HEK293 (cell line): ENCODE measurements at regions not wholly inside any gene's neighbourhood (a gene's known extent, or its start where the extent isn't known, plus 50 kb on each side); places are given as distances from the start of the nearest gene placed in this dataset.

Experiments used
- CTCF ChIA-PET: fragments of 350-600 bp; formaldehyde crosslinking; extraction: SDS; loops from one replicate; lab custom pipeline; 2021; ENCODE audit warnings: antibody characterized with exemption; lab: Yijun Ruan, JAX
- POLR2A ChIA-PET: fragments of 300-600 bp; formaldehyde crosslinking; extraction: SDS; loops from one replicate; lab custom pipeline; 2020; ENCODE audit warnings: antibody characterized with exemption, inconsistent platforms; lab: Yijun Ruan, JAX
- H3K27ac ChIP-seq: fragments of 200-500 bp; sonication (Bioruptor generic); 2 replicates; pipeline ENCODE4 v1.5.1; 2014; ENCODE audit warnings: low read depth, low read length, control low read depth, inconsistent platforms; ENCODE audit errors: extremely low read depth
- H3K36me3 ChIP-seq, 2 experiments: fragments of 200-500 bp in 1 of 2; sonication (Bioruptor generic) in 1 of 2; 1 replicate in 1 of 2; 2 replicates in 1 of 2; pipeline ENCODE4 v1.5.1; 2014 to 2017; ENCODE audit warnings: inconsistent platforms in 2 of 2, low read length in 2 of 2; ENCODE audit not compliant: control insufficient read depth in 2 of 2, insufficient read depth in 1 of 2
- H3K4me1 ChIP-seq: fragments of 200-500 bp; sonication (Bioruptor generic); 2 replicates; pipeline ENCODE4 v1.5.1; 2014; ENCODE audit warnings: mild to moderate bottlenecking, low read length, inconsistent platforms; ENCODE audit not compliant: control insufficient read depth, insufficient read depth
- H3K4me3 ChIP-seq: 2 replicates; pipeline ENCODE4 v1.5.1; 2011; ENCODE audit warnings: low read depth, mild to moderate bottlenecking, control low read depth, low read length, moderate library complexity
- H3K9me3 ChIP-seq: fragments of 200-500 bp; sonication (Bioruptor generic); 2 replicates; pipeline ENCODE4 v1.5.1; 2014; ENCODE audit warnings: low read depth, low read length, inconsistent platforms; ENCODE audit not compliant: control insufficient read depth, insufficient read depth
- BCL11A ChIP-seq: fragments of 450-650 bp; formaldehyde crosslinking; IDR thresholded peaks from 2 replicates; pipeline ENCODE4 v1.5.1; 2016; ENCODE audit warnings: low read depth, missing biosample characterization, missing genetic modification characterization
- HIC1 ChIP-seq: fragments of 450-650 bp; formaldehyde crosslinking; IDR thresholded peaks from 2 replicates; pipeline ENCODE4 v1.5.1; 2016; ENCODE audit warnings: missing biosample characterization, missing genetic modification characterization
- KLF10 ChIP-seq: fragments of 450-650 bp; IDR thresholded peaks from 2 replicates; pipeline ENCODE4 v1.5.1; 2018; ENCODE audit warnings: missing biosample characterization, mild to moderate bottlenecking, missing genetic modification characterization
- KLF8 ChIP-seq: fragments of 450-650 bp; formaldehyde crosslinking; IDR thresholded peaks from 2 replicates; pipeline ENCODE4 v1.5.1; 2016; ENCODE audit warnings: missing biosample characterization, missing genetic modification characterization
- MZF1 ChIP-seq: fragments of 450-650 bp; formaldehyde crosslinking; IDR thresholded peaks from 2 replicates; pipeline ENCODE4 v1.5.1; 2017; ENCODE audit warnings: missing biosample characterization, missing genetic modification characterization, borderline replicate concordance
- PRDM4 ChIP-seq: fragments of 450-650 bp; formaldehyde crosslinking; IDR thresholded peaks from 2 replicates; pipeline ENCODE4 v1.5.1; 2017; ENCODE audit warnings: missing biosample characterization, missing genetic modification characterization
- PRDM6 ChIP-seq: fragments of 450-650 bp; formaldehyde crosslinking; IDR thresholded peaks from 2 replicates; pipeline ENCODE4 v1.5.1; 2017; ENCODE audit warnings: missing biosample characterization, missing genetic modification characterization
- SP7 ChIP-seq: fragments of 450-650 bp; formaldehyde crosslinking; IDR thresholded peaks from 2 replicates; pipeline ENCODE4 v1.5.1; 2016; ENCODE audit warnings: missing biosample characterization, missing genetic modification characterization
- TSHZ1 ChIP-seq: fragments of 450-650 bp; formaldehyde crosslinking; IDR thresholded peaks from 2 replicates; pipeline ENCODE4 v1.5.1; 2016; ENCODE audit warnings: missing biosample characterization, missing genetic modification characterization, borderline replicate concordance
- ZNF140 ChIP-seq: fragments of 450-650 bp; formaldehyde crosslinking; IDR thresholded peaks from 2 replicates; pipeline ENCODE4 v1.5.1; 2016; ENCODE audit warnings: missing biosample characterization, missing genetic modification characterization
- ZNF16 ChIP-seq: fragments of 450-650 bp; formaldehyde crosslinking; IDR thresholded peaks from 2 replicates; pipeline ENCODE4 v1.5.1; 2016; ENCODE audit warnings: low read depth, missing biosample characterization, missing genetic modification characterization
- ZNF184 ChIP-seq: fragments of 450-650 bp; IDR thresholded peaks from 2 replicates; pipeline ENCODE4 v1.5.1; 2018; ENCODE audit warnings: missing biosample characterization, mild to moderate bottlenecking, missing genetic modification characterization
- ZNF335 ChIP-seq: fragments of 450-650 bp; formaldehyde crosslinking; conservative IDR thresholded peaks from 2 replicates; pipeline ENCODE4 v1.5.1; 2016; ENCODE audit warnings: missing biosample characterization, missing genetic modification characterization
- ZNF366 ChIP-seq: fragments of 450-650 bp; formaldehyde crosslinking; conservative IDR thresholded peaks from 2 replicates; pipeline ENCODE4 v1.5.1; 2016; ENCODE audit warnings: missing biosample characterization, missing genetic modification characterization
- ZNF645 ChIP-seq: fragments of 450-650 bp; formaldehyde crosslinking; IDR thresholded peaks from 2 replicates; pipeline ENCODE4; 2016; ENCODE audit warnings: missing biosample characterization, missing genetic modification characterization
- ZNF670 ChIP-seq: fragments of 450-650 bp; formaldehyde crosslinking; IDR thresholded peaks from 2 replicates; pipeline ENCODE4 v1.5.1; 2016; ENCODE audit warnings: missing biosample characterization, missing genetic modification characterization, low read depth

- no peak overlapping the region for H3K4me3 ChIP-seq
- no peaks in the 10 kb centered on the region for H3K9me3 ChIP-seq
- TF ChIP-seq MZF1 (tag by site-specific recombination) (no peak), HIC1 (peak; percentile 27; the same call in 1 of the 2 replicates)
- H3K27ac ChIP-seq: peak overlapping the region; percentile 21; the same call in 1 of the 2 replicates
- peaks cover 15% of the 10 kb centered on the region for H3K4me1 ChIP-seq
- ChIA-PET CTCF (no interaction called here), POLR2A (interaction anchor here (1.6 kb wide), 1 partner anchor 76 kb away, joined by 3 read pairs; no protein-coding TSS in a partner anchor)
- H3K36me3 ChIP-seq: no peaks in the 10 kb centered on the region
Observed at GRCh38 chrX:139202742-139203420, 327.7 kb upstream of the F9 start.

GRCh38 chrX:139201924-139202323 is 328.6 kb upstream of the F9 start:
- Histone ChIP-seq H3K27ac (peak overlapping the region; percentile 11; the same call in 1 of the 2 replicates), H3K4me3 (no peak overlapping the region), H3K4me1 (peaks cover 15% of the 10 kb centered on the region), H3K36me3 (no peaks in the 10 kb centered on the region), H3K9me3 (no peaks in the 10 kb centered on the region)
- CTCF ChIA-PET: no interaction called here
- POLR2A ChIA-PET: no interaction called here
- TF ChIP-seq ZNF184 (0 out of 2 replicates have a peak, but pooled peaks have one; percentile 12), KLF10 (tag by site-specific recombination) (peak; percentile 63; the same call in 1 of the 2 replicates), BCL11A (tag by site-specific recombination) (peak; percentile 64; the same call in 1 of the 2 replicates), PRDM6 (tag by site-specific recombination) (peak; percentile 91), ZNF366 (tag by site-specific recombination) (peak; percentile 87), ZNF645 (tag by site-specific recombination) (no peak), ZNF670 (no peak), TSHZ1 (peak; percentile 37; the same call in 1 of the 2 replicates), ZNF16 (tag by site-specific recombination) (no peak), KLF8 (tag by site-specific recombination) (peak; percentile 78), PRDM4 (tag by site-specific recombination) (peak; percentile 62; the same call in 1 of the 2 replicates), ZNF335 (tag by site-specific recombination) (peak; percentile 43), HIC1 (peak; percentile 58), SP7 (tag by site-specific recombination) (peak; percentile 90), ZNF140 (no peak)
